GM18511 (cell line): ENCODE measurements at regions not wholly inside any gene's neighbourhood (a gene's known extent, or its start where the extent isn't known, plus 50 kb on each side); places are given as distances from the start of the nearest gene placed in this dataset.

Experiments used
- ATAC-seq: cut with Tn5 transposase; IDR thresholded peaks from one replicate; pipeline ENCODE4 v1.9.1; 2021; ENCODE audit warnings: mild to moderate bottlenecking, moderate library complexity; ENCODE audit not compliant: unreplicated experiment

GRCh38 chr13:22369840-22370239 lies 699.0 kb downstream of the FGF9 start:
- ATAC-seq = no peak

GRCh38 chr13:22372261-22372660 lies 701.4 kb downstream of the FGF9 start:
- no peak for ATAC-seq

DNA sequence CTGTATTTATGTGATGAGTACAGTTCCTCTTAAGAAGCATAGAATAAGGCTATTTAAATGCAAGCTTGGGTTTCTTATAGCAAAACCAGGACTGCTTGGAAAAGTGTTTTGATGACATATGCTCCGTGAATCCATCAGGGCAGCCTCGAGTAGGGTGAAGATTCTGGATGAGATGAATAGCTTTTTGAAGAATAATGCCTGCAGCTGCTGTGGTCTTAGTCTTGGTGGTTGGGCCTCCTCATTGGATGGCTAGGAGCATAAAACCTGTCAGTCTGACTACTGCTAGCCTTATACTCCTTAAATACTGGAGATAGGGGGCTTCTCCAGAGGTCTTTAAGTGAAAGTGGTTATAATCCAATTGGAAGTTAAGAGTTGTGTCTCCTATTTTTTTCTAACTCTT lies 704.3 kb downstream of the FGF9 start:
- no peak for ATAC-seq

GRCh38 chr13:22387899-22388298 lies 717.0 kb downstream of the FGF9 start:
- ATAC-seq = no peak

- no peak for ATAC-seq
Measured at GRCh38 chr13:22399801-22400420, 729.0 kb downstream of the FGF9 start.

- no peak for ATAC-seq
Measured at GRCh38 chr13:22402682-22403081, 731.8 kb downstream of the FGF9 start.

DNA sequence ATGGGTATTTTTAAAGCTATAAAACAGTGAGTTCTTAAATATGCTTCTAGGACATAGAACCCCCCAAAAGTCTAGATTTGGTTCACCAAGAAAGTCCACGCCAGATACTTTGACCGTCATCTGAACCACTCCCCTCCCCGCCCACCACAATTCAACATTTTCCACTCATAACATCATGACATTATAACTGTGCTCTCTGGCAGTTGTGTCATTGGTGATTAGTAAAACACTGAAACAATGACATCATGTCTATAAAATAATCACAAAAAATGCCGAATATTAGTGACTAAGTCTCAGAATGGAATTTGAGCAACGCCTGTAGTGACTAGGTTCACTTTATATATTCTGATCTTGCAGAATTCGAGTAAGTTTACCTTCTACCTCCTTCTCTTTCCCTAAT lies 732.3 kb downstream of the FGF9 start:
- ATAC-seq = no peak

GRCh38 chr13:22405891-22406290 lies 735.0 kb downstream of the FGF9 start:
- no peak for ATAC-seq

- no peak for ATAC-seq
Measured at GRCh38 chr13:22412452-22412851, 741.6 kb downstream of the FGF9 start.

GRCh38 chr13:22422023-22422422 lies 751.1 kb downstream of the FGF9 start:
- no peak for ATAC-seq

DNA sequence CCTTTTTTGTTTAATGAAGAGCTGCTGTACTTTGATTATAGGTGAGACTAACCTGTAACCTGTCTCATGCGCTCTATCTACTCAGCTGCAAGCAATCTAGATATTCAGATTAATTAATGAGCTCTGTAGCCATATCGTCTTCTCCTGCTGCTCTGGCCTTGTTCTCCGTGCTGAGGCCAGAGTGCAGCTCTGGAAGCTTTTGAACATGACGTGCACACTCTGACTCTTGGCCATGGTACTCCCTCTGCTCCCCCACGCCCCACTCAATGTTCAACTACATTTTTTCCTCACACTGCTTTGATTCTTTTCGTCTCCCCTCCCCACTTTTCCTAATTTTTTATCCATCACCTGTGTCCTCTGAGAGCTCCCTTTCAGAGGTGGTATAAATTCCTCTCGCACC lies 751.8 kb downstream of the FGF9 start:
- ATAC-seq = no peak

GRCh38 chr13:22423261-22423660 lies 752.4 kb downstream of the FGF9 start:
- no peak for ATAC-seq

GRCh38 chr13:22425087-22425486 lies 754.2 kb downstream of the FGF9 start:
- no peak for ATAC-seq

DNA sequence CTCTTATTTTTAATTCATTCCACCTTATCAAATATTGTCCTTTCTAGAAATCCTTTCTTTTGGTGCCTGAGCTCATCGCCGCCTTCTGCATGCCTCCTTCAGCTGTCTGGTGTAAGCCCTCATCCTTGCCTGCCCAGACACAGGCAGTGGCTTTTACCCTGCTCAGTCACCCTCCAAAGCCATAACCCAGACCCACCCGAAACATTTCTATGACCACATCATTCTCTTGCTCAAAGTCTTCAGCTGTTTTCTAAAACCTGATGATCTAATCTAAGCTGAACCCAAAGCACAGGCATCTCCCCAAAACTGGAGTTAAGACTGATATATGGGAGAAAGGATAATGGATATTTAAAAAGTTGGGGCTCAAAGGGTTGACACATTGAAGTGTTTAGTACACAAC lies 753.7 kb upstream of the SGCG start:
- ATAC-seq = no peak

- ATAC-seq = no peak
Measured at GRCh38 chr13:22427783-22428182, 753.0 kb upstream of the SGCG start.

DNA sequence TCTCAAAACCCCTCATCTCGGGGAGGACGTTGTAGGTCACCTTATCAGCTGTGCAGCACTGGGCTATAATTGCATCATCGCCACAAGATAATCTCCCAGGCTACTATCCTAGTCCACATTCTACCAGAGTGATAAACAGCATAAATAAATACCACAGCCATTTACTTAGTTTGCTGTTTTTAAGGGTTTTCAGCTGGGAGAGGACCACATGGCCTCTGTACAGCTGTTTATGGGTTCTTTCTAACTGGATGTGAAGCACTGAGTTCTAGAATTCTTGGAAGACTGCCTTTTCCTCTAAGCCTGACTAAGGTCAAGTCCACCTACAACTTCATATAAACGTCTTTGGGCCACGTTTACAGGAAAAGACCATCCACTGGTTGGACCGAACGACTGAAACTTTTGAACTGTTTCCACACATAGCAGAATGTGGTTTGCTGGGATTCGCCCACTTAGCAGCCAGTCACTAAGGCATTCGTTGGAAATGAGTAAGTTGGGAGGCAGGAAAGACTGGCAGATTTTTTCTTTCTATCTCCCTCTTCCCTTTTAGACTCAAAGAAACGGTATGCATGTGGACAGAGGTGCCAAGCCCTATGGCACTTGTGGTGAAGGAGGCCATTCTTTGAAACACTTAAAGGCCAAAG lies 752.5 kb upstream of the SGCG start:
- ATAC-seq = no peak

DNA sequence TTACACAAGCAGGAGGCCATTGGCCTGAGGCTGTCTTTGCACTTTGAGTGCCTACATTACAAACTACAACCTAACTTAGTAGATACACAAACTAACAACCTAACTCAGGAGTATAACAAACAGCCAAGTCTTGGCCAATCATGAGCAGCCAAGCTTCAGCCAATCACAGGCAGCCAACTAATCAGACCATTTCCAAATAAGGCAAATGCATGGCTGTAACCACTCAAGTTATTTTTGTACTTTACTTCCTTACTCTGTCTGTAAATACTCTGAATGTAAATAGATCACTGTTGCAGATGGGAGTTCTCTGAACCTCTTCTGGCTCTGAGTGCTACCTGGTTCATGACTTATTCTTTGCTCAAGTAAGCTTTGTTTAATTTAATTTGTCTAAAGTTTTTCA lies 748.1 kb upstream of the SGCG start:
- ATAC-seq = no peak

DNA sequence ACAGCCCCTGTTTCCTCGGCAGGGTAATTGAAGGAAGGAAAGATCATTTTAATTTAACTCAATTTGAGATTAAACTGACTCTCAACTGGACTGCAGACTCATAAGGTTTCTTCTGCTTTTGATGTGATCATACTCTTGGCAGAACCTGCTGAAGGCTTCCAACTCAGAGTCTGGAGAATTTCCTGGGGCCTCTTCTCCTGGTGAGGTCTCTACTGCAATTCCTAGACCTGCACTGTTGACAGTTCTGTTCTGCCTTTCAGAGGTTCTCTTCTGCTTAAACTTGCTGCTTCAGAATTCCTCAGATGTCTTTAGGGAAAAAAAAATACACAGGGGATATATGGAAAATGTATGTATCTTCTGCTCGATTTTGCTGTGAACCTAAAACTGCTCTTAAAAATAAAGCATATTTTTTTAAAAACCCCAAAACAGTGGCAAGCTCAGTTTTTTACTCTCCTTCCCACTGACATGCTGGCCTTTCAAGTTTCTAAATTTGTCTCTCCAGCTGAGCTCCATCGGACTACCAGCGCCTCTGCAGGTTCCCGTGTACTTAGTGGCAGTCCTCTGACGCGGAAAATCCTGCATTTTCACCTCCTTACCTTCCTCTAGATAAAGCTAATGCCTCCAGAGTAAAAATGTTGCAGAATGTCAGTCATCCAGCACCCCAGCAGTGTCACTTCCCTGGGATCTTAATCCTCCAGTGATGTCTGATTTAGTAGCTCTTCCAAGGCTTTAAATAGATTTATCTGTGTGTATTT lies 733.5 kb upstream of the SGCG start:
- no peak for ATAC-seq

DNA sequence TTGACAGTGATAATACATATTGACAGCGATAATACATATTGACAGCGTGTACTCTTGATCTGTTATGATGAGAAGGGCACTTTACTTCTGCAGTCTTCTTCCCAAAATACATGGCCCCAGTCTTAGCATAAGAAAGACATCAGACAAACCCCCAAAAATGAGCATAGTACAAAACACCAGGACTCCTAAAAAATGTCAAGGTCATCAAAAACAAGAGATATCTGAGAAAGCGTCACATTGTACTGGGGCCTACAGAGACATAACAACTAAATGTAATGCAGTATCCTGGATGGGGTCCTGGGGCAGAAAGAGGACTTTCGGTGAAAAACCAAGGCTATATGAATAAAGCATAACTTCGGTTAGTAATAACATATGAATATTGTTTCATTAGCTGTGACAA lies 731.5 kb upstream of the SGCG start:
- ATAC-seq = no peak

DNA sequence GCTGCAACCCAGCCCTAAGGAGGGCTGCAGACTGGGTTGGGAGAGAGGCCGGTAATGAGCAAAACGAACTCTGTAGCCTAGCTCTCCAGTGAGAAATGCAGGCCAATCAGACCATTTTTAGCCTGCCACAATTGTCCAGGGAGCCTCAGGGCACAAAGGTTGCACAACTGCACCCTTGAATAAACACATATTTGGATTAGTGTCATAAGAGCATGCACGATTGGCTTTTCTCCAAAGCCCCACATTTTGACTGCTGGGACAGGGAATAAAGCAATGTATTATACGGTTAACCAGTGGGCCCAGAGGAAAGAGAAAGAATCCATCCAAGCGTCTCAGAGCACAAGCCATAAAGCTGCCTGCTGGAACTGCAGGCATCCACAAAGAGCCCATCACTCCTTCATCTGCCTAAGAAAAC lies 729.4 kb upstream of the SGCG start:
- ATAC-seq = no peak

DNA sequence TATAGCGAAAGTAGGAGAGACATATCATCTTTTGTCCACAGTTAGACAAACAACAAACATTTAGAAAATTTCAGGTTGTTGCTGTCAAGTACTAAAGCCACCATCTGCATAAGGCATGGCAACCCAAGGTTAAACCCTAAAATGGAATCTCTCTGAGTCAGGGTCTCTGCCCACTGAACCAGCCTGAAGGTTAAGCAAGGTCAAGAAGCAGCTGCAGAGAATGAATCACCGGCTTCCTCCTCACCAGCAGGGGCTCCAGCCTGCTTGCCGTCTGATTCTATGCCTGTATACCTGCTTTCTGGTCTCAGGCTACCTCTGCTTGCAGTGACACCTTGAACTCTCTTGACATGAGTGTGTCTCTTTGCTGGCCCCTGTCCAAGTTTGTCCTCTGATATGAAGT lies 726.2 kb upstream of the SGCG start:
- no peak for ATAC-seq

GRCh38 chr13:22455036-22455435 lies 725.7 kb upstream of the SGCG start:
- ATAC-seq = no peak
